H1 (cell line): ENCODE measurements at regions not wholly inside any gene's neighbourhood (a gene's known extent, or its start where the extent isn't known, plus 50 kb on each side); places are given as distances from the start of the nearest gene placed in this dataset.

Source experiments
- CTCF ChIA-PET: fragments of 300-600 bp; sonication (Branson Sonifier 250); formaldehyde crosslinking; loops from one replicate; lab custom pipeline; 2021; ENCODE audit not compliant: partially characterized antibody; lab: Charles Lee
- POLR2A ChIA-PET: fragments of 300-600 bp; sonication (Branson Sonifier 250); formaldehyde crosslinking; loops from one replicate; lab custom pipeline; 2021; ENCODE audit warnings: inconsistent platforms; ENCODE audit not compliant: partially characterized antibody; lab: Charles Lee
- DNase-seq, 2 experiments: peaks; one replicate each; pipeline versions ENCODE4 v3.0.0 to v3.0.0-alpha.2; 2010 to 2022; ENCODE audit warnings: low spot score in 2 of 2, low read depth in 1 of 2, mixed read lengths in 1 of 2
- FAIRE-seq: peaks from 2 replicates; lab custom pipeline; 2011; peaks lifted over from hg19 to GRCh38; lab: Jason Lieb, UNC
- H2AFZ ChIP-seq: 2 replicates; pipeline ENCODE4 v1.8.1; 2012; ENCODE audit warnings: low read length, inconsistent platforms
- H2AK5ac ChIP-seq: 2 replicates; pipeline ENCODE4 v1.6.1; 2013; ENCODE audit warnings: low read depth, low read length
- H2BK120ac ChIP-seq: replicated peaks from 2 replicates; pipeline ENCODE3; 2013; ENCODE audit warnings: low read depth, low read length, inconsistent platforms
- H2BK12ac ChIP-seq: 2 replicates; pipeline ENCODE4 v1.6.1; 2013; ENCODE audit warnings: low read depth, low read length
- H2BK15ac ChIP-seq: 2 replicates; pipeline ENCODE4 v1.6.1; 2013; ENCODE audit warnings: low read length
- H2BK20ac ChIP-seq: 2 replicates; pipeline ENCODE4 v1.6.1; 2013; ENCODE audit warnings: low read length
- H2BK5ac ChIP-seq: 2 replicates; pipeline ENCODE4 v1.6.1; 2013; ENCODE audit warnings: low read depth, low read length
- H3K14ac ChIP-seq: 2 replicates; pipeline ENCODE4 v1.6.1; 2013; ENCODE audit warnings: inconsistent platforms; ENCODE audit not compliant: insufficient read length
- H3K18ac ChIP-seq: 2 replicates; pipeline ENCODE4 v1.6.1; 2013; ENCODE audit warnings: low read length; ENCODE audit errors: extremely low read depth
- H3K23ac ChIP-seq: 2 replicates; pipeline ENCODE4 v1.6.1; 2013; ENCODE audit warnings: inconsistent platforms; ENCODE audit not compliant: insufficient read length
- H3K23me2 ChIP-seq: 2 replicates; pipeline ENCODE4 v1.6.1; 2013; ENCODE audit warnings: low read depth, low read length
- H3K27ac ChIP-seq: 2 replicates; pipeline ENCODE4 v1.6.1; 2011; ENCODE audit warnings: low read depth, low read length, inconsistent platforms
- H3K27me3 ChIP-seq, 4 experiments: replicated peaks in 1 of 4; 1 replicate in 1 of 4; 2 replicates in 3 of 4; pipeline versions ENCODE4 v1.6.1 to v1.8.1; 2011 to 2013; ENCODE audit warnings: low read length in 3 of 4, mild to moderate bottlenecking in 3 of 4, inconsistent platforms in 2 of 4, mixed read lengths in 2 of 4, moderate library complexity in 1 of 4; ENCODE audit not compliant: control insufficient read depth in 3 of 4, insufficient read depth in 3 of 4; ENCODE audit errors: extremely low read depth in 1 of 4
- H3K36me3 ChIP-seq, 4 experiments: 2 replicates each; pipeline versions ENCODE4 v1.6.1 to v1.8.1; 2011 to 2013; ENCODE audit warnings: mild to moderate bottlenecking in 4 of 4, low read length in 3 of 4, moderate library complexity in 2 of 4, control low read depth in 1 of 4, inconsistent platforms in 1 of 4; ENCODE audit not compliant: insufficient read depth in 4 of 4, control insufficient read depth in 2 of 4
- H3K4ac ChIP-seq: replicated peaks from 2 replicates; pipeline ENCODE3; 2013; ENCODE audit warnings: low read length, low read depth, mixed read lengths, inconsistent platforms; ENCODE audit not compliant: insufficient read length
- H3K4me1 ChIP-seq, 4 experiments: replicated peaks in 1 of 4; 1 replicate in 1 of 4; 2 replicates in 3 of 4; pipeline versions ENCODE4 v1.6.1 to v1.8.1; 2011 to 2013; ENCODE audit warnings: low read length in 3 of 4, inconsistent platforms in 2 of 4, mixed read lengths in 1 of 4; ENCODE audit not compliant: insufficient read depth in 4 of 4, control insufficient read depth in 3 of 4
- H3K4me2 ChIP-seq, 2 experiments: 2 replicates each; pipeline versions ENCODE4 v1.6.1 to v1.8.1; 2011 to 2013; ENCODE audit warnings: low read depth in 2 of 2, low read length in 2 of 2, control low read depth in 1 of 2, inconsistent platforms in 1 of 2, mild to moderate bottlenecking in 1 of 2; ENCODE audit not compliant: insufficient read depth in 1 of 2
- H3K4me3 ChIP-seq, 4 experiments: fragments of 200-600, 300-600 bp in 1 of 4; sonication (generic), shearing (Covaris generic), sonication (Bioruptor Twin) in 1 of 4; 2 replicates each; pipeline versions ENCODE4 v1.5.1 to v1.8.1; 2011 to 2016; ENCODE audit warnings: low read length in 4 of 4, low read depth in 3 of 4, control low read depth in 2 of 4, inconsistent platforms in 2 of 4, mild to moderate bottlenecking in 2 of 4, mixed read lengths in 1 of 4, moderate library complexity in 1 of 4; ENCODE audit not compliant: insufficient read depth in 2 of 4; ENCODE audit errors: extremely low read depth in 1 of 4
- H3K56ac ChIP-seq: replicated peaks from 2 replicates; pipeline ENCODE3; 2013; ENCODE audit warnings: low read depth, mild to moderate bottlenecking, mixed read lengths, low read length, inconsistent platforms; ENCODE audit not compliant: insufficient read length
- H3K79me1 ChIP-seq: 2 replicates; pipeline ENCODE4 v1.6.1; 2013; ENCODE audit warnings: low read depth, low read length, control low read depth
- H3K79me2 ChIP-seq, 2 experiments: 2 replicates each; pipeline versions ENCODE4 v1.6.1 to v1.8.1; 2012 to 2013; ENCODE audit warnings: low read length in 2 of 2, mild to moderate bottlenecking in 2 of 2, inconsistent platforms in 1 of 2; ENCODE audit not compliant: insufficient read depth in 2 of 2, control insufficient read depth in 1 of 2
- H3K9ac ChIP-seq, 4 experiments: replicated peaks in 1 of 4; 1 replicate in 1 of 4; 2 replicates in 3 of 4; pipeline versions ENCODE4 v1.6.1 to v1.8.1; 2011 to 2013; ENCODE audit warnings: low read depth in 3 of 4, low read length in 3 of 4, control low read depth in 2 of 4, mild to moderate bottlenecking in 2 of 4, moderate library complexity in 2 of 4, inconsistent platforms in 1 of 4; ENCODE audit errors: extremely low read depth in 1 of 4
- H3K9me3 ChIP-seq, 2 experiments: 2 replicates each; pipeline versions ENCODE4 v1.6.1 to v1.8.1; 2012 to 2013; ENCODE audit warnings: mild to moderate bottlenecking in 2 of 2, moderate library complexity in 2 of 2, control low read depth in 1 of 2, inconsistent platforms in 1 of 2, low read depth in 1 of 2, low read length in 1 of 2, mixed read lengths in 1 of 2; ENCODE audit not compliant: insufficient read depth in 2 of 2
- H4K20me1 ChIP-seq, 2 experiments: replicated peaks in 1 of 2; 2 replicates each; pipeline versions ENCODE3 to v1.8.1; 2011 to 2013; ENCODE audit warnings: inconsistent platforms in 2 of 2, low read length in 2 of 2, mild to moderate bottlenecking in 1 of 2; ENCODE audit not compliant: insufficient read depth in 2 of 2, control insufficient read depth in 1 of 2
- H4K5ac ChIP-seq: 2 replicates; pipeline ENCODE4 v1.6.1; 2013; ENCODE audit warnings: low read length, low read depth, mixed read lengths, inconsistent platforms; ENCODE audit not compliant: insufficient read length
- H4K8ac ChIP-seq: 2 replicates; pipeline ENCODE4 v1.8.0; 2013; ENCODE audit warnings: mild to moderate bottlenecking, moderate library complexity, low read length, inconsistent platforms; ENCODE audit not compliant: insufficient read depth; ENCODE audit errors: extremely low read depth
- H4K91ac ChIP-seq: replicated peaks from 2 replicates; pipeline ENCODE3; 2013; ENCODE audit warnings: low read length, mixed read lengths, inconsistent platforms; ENCODE audit not compliant: insufficient read length
- ASH2L ChIP-seq: fragments of 200-600, 300-600 bp; sonication (generic); IDR thresholded peaks from one replicate; pipeline ENCODE4 v1.7.1; 2017; ENCODE audit warnings: low read length
- BRCA1 ChIP-seq: IDR thresholded peaks from 2 replicates; pipeline ENCODE4 v1.6.1; 2012; ENCODE audit warnings: low read depth, low read length, improper control_type of control experiment
- CHD1 ChIP-seq: IDR thresholded peaks from 2 replicates; pipeline ENCODE4 v1.6.1; 2012; ENCODE audit warnings: low read depth, low read length, improper control_type of control experiment
- EZH2 ChIP-seq: fragments of 200-600 bp; sonication (generic); IDR thresholded peaks from 2 replicates; pipeline ENCODE4 v1.7.1; 2012; ENCODE audit warnings: low read depth, mild to moderate bottlenecking, moderate library complexity, low read length, inconsistent platforms; ENCODE audit not compliant: severe bottlenecking
- FOSL1 ChIP-seq: IDR thresholded peaks from 2 replicates; pipeline ENCODE4 v1.6.1; 2011; ENCODE audit warnings: mild to moderate bottlenecking, low read depth, low read length, moderate library complexity; ENCODE audit not compliant: insufficient read depth
- MAFK ChIP-seq: IDR thresholded peaks from 2 replicates; pipeline ENCODE4 v1.6.1; 2012; ENCODE audit warnings: low read depth, mild to moderate bottlenecking, improper control_type of control experiment, low read length
- RAD21 ChIP-seq, 2 experiments: IDR thresholded peaks in 1 of 2; conservative IDR thresholded peaks in 1 of 2; 2 replicates each; pipeline ENCODE4 v1.6.1; 2011; ENCODE audit warnings: low read depth in 2 of 2, low read length in 2 of 2, improper control_type of control experiment in 1 of 2, inconsistent platforms in 1 of 2, mild to moderate bottlenecking in 1 of 2, moderate library complexity in 1 of 2
- RXRA ChIP-seq: IDR thresholded peaks from 2 replicates; pipeline ENCODE4 v1.6.1; 2011; ENCODE audit warnings: low read depth, mild to moderate bottlenecking, low read length, moderate library complexity; ENCODE audit not compliant: insufficient read depth
- SIRT6 ChIP-seq: IDR thresholded peaks from one replicate; pipeline ENCODE4 v1.7.1; 2012; ENCODE audit warnings: low read length, inconsistent platforms
- SP1 ChIP-seq: IDR thresholded peaks from 2 replicates; pipeline ENCODE4 v1.6.1; 2011; ENCODE audit warnings: low read depth, low read length
- USF2 ChIP-seq: IDR thresholded peaks from 2 replicates; pipeline ENCODE4 v1.6.1; 2011; ENCODE audit warnings: low read length, improper control_type of control experiment
- WGBS, 2 experiments: shearing (Covaris generic) in 1 of 2; methylation state at CpG; one replicate each; pipeline versions ENCODE4 v1.1.6 to v1.1.7; 2013 to 2015; ENCODE audit warnings: low lambda C conversion rate in 2 of 2, mixed read lengths in 2 of 2, inconsistent platforms in 1 of 2, low coverage in 1 of 2, missing lambda C conversion rate in 1 of 2; ENCODE audit not compliant: insufficient replicate concordance in 2 of 2, insufficient coverage in 1 of 2, insufficient read length in 1 of 2; ENCODE audit errors: extremely low coverage in 1 of 2, missing lambda C conversion rate in 1 of 2; 5-methylcytosine and 5-hydroxymethylcytosine counted together

GRCh38 chr10:42981358-42982236, 95.3 kb upstream of the RET start:
- Histone ChIP-seq H3K9me3 (no peaks in the 10 kb centered on the region), H2AK5ac (no peak overlapping the region), H2BK120ac (no peak overlapping the region), H3K27me3 (no peaks in the 10 kb centered on the region; a peak in 1 of 7 replicates), H4K8ac (no peak overlapping the region; the same call in 1 of the 2 replicates), H3K4me2 (no peak overlapping the region), H2AFZ (no peak overlapping the region), H3K18ac (no peak overlapping the region), H3K23me2 (0 out of 2 replicates have a peak, but pooled peaks cover 1% of the 10 kb centered on the region), H3K4ac (peak overlapping the region; percentile 33), H4K20me1 (no peaks in the 10 kb centered on the region), H2BK12ac (no peak overlapping the region), H3K79me2 (no peaks in the 10 kb centered on the region), H4K91ac (no peak overlapping the region), H3K4me1 (peaks cover 0 to 4% (median 0%) of the 10 kb centered on the region in 4 experiments; a peak in 1 of 7 replicates), H3K79me1 (no peaks in the 10 kb centered on the region), H3K9ac (no peak overlapping the region), H4K5ac (no peak overlapping the region), H3K56ac (no peak overlapping the region), H2BK5ac (no peak overlapping the region), H3K14ac (no peak overlapping the region), H3K27ac (no peak overlapping the region), H2BK20ac (no peak overlapping the region), H3K23ac (no peak overlapping the region), H3K36me3 (no peaks in the 10 kb centered on the region), H2BK15ac (0 out of 2 replicates have a peak overlapping the region, but pooled peaks have one; percentile 46), H3K4me3 (no peak overlapping the region)
- POLR2A ChIA-PET = no interaction called here
- FAIRE-seq = no peak
- DNase-seq = peak in 1 of 2 experiments; percentile 39
- WGBS, 2 experiments = 91% methylated on average over 25 of the region's 26 CpGs; no CpG with 5 or more reads in 1 of the 2 experiments
- CTCF ChIA-PET = interaction anchor here (2.5 kb wide), 1 partner anchor 98 kb away, joined by 7 read pairs; no protein-coding TSS in a partner anchor
- TF ChIP-seq SIRT6 = no peak
- no peak for TF ChIP-seq SP1
- TF ChIP-seq RXRA = no peak
- TF ChIP-seq CHD1 = no peak
- no peak for TF ChIP-seq RAD21 (IDR thresholded peaks at IDR 0.05 in 1 of 2, conservative IDR thresholded peaks at IDR 0.05 in 1 of 2; ENCODE audit: low read depth in 2 of 2, low read length in 2 of 2)
- no peak for TF ChIP-seq ASH2L
- TF ChIP-seq BRCA1 = no peak
- no peak for TF ChIP-seq MAFK
- no peak for TF ChIP-seq USF2
- TF ChIP-seq EZH2 = no peak
- TF ChIP-seq FOSL1 = no peak
